Thoracic aorta (tissue), 2 donors: ENCODE measurements at regions not wholly inside any gene's neighbourhood (a gene's known extent, or its start where the extent isn't known, plus 50 kb on each side); places are given as distances from the start of the nearest gene placed in this dataset.

Source experiments
- ATAC-seq: fragments of 150-250 bp; one replicate; pipeline ENCODE4 v1.8.0; 2017; ENCODE audit warnings: low read depth; ENCODE audit not compliant: insufficient number of reproducible peaks, low FRiP score
- DNase-seq: peaks from one replicate; pipeline ENCODE4 v3.0.0-alpha.2; 2020; ENCODE audit warnings: low spot score
- H3K27ac ChIP-seq, 2 donors: fragments of 200-600 bp; sonication (generic); 1 replicate in 1 of 2; 2 replicates in 1 of 2; pipeline ENCODE4 v1.5.1; 2016; ENCODE audit warnings: mild to moderate bottlenecking in 2 of 2, moderate library complexity in 2 of 2
- H3K27me3 ChIP-seq: fragments of 200-600 bp; sonication (generic); replicated peaks from 2 replicates; pipeline ENCODE4 v1.6.0; 2016; ENCODE audit warnings: mild to moderate bottlenecking; ENCODE audit not compliant: insufficient read depth
- H3K36me3 ChIP-seq: fragments of 200-600 bp; sonication (generic); one replicate; pipeline ENCODE4 v1.5.1; 2016
- H3K4me1 ChIP-seq, 2 donors: fragments of 200-600 bp; sonication (generic); 1 replicate in 1 of 2; 2 replicates in 1 of 2; pipeline versions ENCODE4 v1.5.1 to v1.6.0; 2016; ENCODE audit warnings: low read depth in 2 of 2, mild to moderate bottlenecking in 1 of 2; ENCODE audit not compliant: control insufficient read depth in 1 of 2
- H3K4me3 ChIP-seq: fragments of 200-600 bp; sonication (generic); 2 replicates; pipeline ENCODE4 v1.5.1; 2016; ENCODE audit warnings: mild to moderate bottlenecking
- H3K9me3 ChIP-seq: fragments of 200-600 bp; sonication (generic); 2 replicates; pipeline ENCODE4 v1.5.1; 2016
- CTCF ChIP-seq: fragments of 200-600 bp; sonication (generic); IDR thresholded peaks from one replicate; pipeline ENCODE4 v1.5.1; 2019; ENCODE audit warnings: antibody characterized with exemption

GRCh38 chr5:61887271-61887670, 418.7 kb upstream of the KIF2A start:
- no peak for DNase-seq
- no peaks in the 10 kb centered on the region for H3K4me1 ChIP-seq
- no peaks in the 10 kb centered on the region for H3K36me3 ChIP-seq
- no peak overlapping the region for H3K4me3 ChIP-seq
- no peaks in the 10 kb centered on the region for H3K9me3 ChIP-seq
- ATAC-seq = no peak
- H3K27ac ChIP-seq = no peak overlapping the region
- H3K27me3 ChIP-seq = no peaks in the 10 kb centered on the region
- no peak for TF ChIP-seq CTCF

- H3K9me3 ChIP-seq = peaks cover 3% of the 10 kb centered on the region
- no peak overlapping the region for H3K4me3 ChIP-seq
- no peak overlapping the region for H3K27ac ChIP-seq
- no peak for DNase-seq
- H3K36me3 ChIP-seq = no peaks in the 10 kb centered on the region
- ATAC-seq = no peak
- H3K4me1 ChIP-seq = no peaks in the 10 kb centered on the region
- no peaks in the 10 kb centered on the region for H3K27me3 ChIP-seq
- no peak for TF ChIP-seq CTCF
These were observed 412.0 kb upstream of the KIF2A start for GRCh38 chr5:61894046-61894445.

GRCh38 chr5:61896811-61897210, 409.2 kb upstream of the KIF2A start:
- Histone ChIP-seq H3K4me1 (no peaks in the 10 kb centered on the region), H3K9me3 (peaks cover 3% of the 10 kb centered on the region), H3K27ac (no peak overlapping the region), H3K4me3 (no peak overlapping the region), H3K36me3 (no peaks in the 10 kb centered on the region), H3K27me3 (no peaks in the 10 kb centered on the region)
- DNase-seq (no peak), ATAC-seq (no peak)
- no peak for TF ChIP-seq CTCF

GRCh38 chr5:61897251-61897650, 408.8 kb upstream of the KIF2A start:
- DNase-seq = no peak
- peaks cover 3% of the 10 kb centered on the region for H3K9me3 ChIP-seq
- H3K27ac ChIP-seq = no peak overlapping the region
- H3K4me1 ChIP-seq = no peaks in the 10 kb centered on the region
- no peak for ATAC-seq
- H3K27me3 ChIP-seq = no peaks in the 10 kb centered on the region
- TF ChIP-seq CTCF = no peak
- H3K36me3 ChIP-seq = no peaks in the 10 kb centered on the region
- no peak overlapping the region for H3K4me3 ChIP-seq

GRCh38 chr5:61901997-61902396, 404.0 kb upstream of the KIF2A start:
- Histone ChIP-seq H3K36me3 (no peaks in the 10 kb centered on the region), H3K4me3 (no peak overlapping the region), H3K9me3 (no peaks in the 10 kb centered on the region), H3K4me1 (no peaks in the 10 kb centered on the region), H3K27me3 (no peaks in the 10 kb centered on the region), H3K27ac (no peak overlapping the region)
- TF ChIP-seq CTCF = no peak
- DNase-seq (no peak), ATAC-seq (no peak)
